Fibroblast of gingiva (primary cell): ENCODE measurements at regions not wholly inside any gene's neighbourhood (a gene's known extent, or its start where the extent isn't known, plus 50 kb on each side); places are given as distances from the start of the nearest gene placed in this dataset.
A peak's percentile ranks its signal among the peaks of the same experiment; 100 is the strongest.

Experiments
- DNase-seq: peaks from one replicate; pipeline ENCODE4 v3.0.0-alpha.2; 2011; ENCODE audit warnings: low read depth

- DNase-seq, result no peak
Measured at GRCh38 chr10:111745982-111746381, 437.6 kb downstream of the GPAM start.

- no peak for DNase-seq
Measured at GRCh38 chr10:111747751-111748150, 435.8 kb downstream of the GPAM start.

DNA sequence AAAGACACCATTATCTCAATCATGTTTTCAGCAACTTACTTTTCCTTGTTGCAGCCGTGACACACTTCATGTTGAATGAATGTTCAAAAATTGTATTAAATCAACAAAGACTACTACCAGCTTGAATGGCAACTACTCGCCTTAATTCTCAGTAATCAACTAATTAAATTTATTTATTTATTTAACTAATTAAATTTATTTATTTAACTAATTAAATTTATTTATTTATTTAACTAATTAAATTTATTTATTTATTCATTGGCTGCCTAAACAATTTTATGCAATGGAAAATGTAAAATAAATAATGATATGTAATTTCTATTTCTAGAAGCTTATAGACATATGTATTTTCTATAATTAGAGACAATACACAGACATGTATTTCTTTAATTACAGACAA lies 435.4 kb downstream of the GPAM start:
- no peak for DNase-seq

- no peak for DNase-seq
Measured at GRCh38 chr10:111750165-111750849, 433.3 kb downstream of the GPAM start.

- peak; percentile 21 for DNase-seq
Measured at GRCh38 chr10:111756217-111757061, 427.1 kb downstream of the GPAM start.

GRCh38 chr10:111758593-111758992 lies 425.0 kb downstream of the GPAM start:
- no peak for DNase-seq

GRCh38 chr10:111762114-111762513 lies 421.5 kb downstream of the GPAM start:
- no peak for DNase-seq

DNA sequence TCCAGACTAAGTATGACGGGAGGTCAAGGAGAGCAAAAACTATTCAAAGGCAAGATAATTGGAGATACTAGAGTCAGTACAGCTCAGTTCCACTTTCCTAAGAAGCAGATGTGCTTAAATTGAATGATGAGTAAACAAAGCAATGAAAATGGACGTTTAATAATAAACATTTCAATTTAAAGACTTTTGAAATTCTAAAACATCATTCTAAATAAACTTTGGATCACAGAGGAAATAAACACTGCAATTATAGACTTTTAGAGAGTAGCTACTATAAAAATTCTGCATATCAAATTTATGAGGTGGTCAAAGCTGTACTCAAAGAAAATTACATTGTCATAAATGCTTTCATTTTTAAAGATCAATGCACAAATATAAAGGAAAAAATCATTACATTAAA lies 418.3 kb downstream of the GPAM start:
- DNase-seq, result no peak

- no peak for DNase-seq
Measured at GRCh38 chr10:111766464-111766863, 417.1 kb downstream of the GPAM start.

DNA sequence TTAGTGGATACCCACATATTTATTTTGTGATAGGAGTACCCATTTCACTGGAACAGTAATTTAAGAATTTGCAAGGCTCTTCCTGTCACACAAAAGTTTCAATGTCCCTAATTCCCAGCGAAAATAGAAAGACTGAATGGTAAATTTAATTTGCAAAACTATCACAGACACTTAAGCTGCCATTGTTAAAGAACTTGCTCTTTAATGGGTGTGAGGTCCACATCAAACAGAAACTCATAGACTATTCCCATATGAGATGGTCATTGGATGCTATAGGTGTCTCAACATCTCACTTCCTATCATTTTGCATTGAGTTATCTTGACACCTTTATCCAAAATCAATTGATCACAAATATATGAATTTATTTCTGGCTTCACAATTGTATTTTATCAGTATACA lies 415.9 kb downstream of the GPAM start:
- no peak for DNase-seq

DNA sequence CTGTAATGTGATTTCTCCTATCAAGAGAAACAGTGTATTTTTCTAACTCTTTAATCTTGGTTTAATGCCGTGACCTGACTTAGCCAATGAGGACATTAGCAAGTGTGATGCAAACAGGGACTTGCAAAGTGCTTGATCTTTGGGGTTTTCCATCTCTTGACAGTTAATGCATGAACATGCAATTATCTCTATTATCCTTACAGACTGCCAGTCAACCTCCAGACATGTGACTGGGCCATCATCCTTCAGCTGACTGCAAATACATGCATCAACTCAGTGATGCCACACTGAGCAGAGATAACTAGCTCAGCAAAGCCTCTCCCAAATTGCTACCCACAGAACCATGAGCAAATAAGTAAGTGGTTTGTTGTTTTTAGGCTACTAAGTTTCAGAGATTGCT lies 409.6 kb downstream of the GPAM start:
- no peak for DNase-seq

- no peak for DNase-seq
Measured at GRCh38 chr10:111774486-111774885, 409.1 kb downstream of the GPAM start.

- DNase-seq, result no peak
Measured at GRCh38 chr10:111784436-111784835, 399.1 kb downstream of the GPAM start.

DNA sequence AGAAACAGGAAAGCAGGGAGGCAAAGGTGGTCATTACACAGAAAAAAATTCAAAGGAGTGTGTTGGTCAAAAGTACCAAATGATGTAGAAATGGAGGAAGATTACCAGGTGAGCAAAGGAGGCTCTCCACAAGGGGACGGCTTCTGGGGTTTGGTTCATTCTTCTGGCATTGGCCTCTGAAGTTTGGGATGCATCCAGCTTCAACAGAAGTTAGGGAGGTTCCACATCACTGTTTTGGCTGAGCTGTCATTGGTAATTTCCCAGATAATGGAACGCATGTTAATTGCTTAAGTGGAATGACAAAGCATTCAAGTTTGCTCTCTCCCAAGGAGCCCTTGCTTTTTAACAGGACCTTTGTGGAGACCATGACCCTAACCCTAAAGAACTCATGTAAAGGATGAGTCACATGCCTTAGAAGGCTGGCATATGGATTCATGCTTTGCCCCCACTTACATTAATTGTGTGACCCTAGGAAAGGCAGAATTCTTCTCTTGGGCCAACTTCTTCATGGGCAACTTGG lies 398.6 kb downstream of the GPAM start:
- no peak for DNase-seq

- DNase-seq, result no peak
Measured at GRCh38 chr10:111785921-111786320, 397.6 kb downstream of the GPAM start.

- no peak for DNase-seq
Measured at GRCh38 chr10:111789821-111790220, 393.7 kb downstream of the GPAM start.

DNA sequence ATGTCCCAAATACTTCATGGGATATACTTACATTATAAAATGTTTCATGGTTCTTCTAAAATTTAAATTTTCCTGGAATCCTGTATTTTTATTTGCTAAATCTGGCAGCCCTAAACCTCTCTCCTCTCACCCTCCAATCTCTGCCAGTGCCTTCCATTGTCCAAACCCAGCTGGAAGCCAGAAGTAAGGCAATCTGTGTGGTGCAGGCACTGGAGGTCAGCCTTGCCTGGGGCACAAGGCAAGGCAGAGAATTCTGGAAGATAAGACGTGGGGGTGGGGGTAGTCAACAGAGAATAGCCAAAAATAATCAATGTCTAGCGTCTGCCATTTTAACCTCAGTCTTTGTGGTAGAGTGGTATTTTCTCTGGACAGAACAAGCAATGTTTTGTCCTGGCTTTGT lies 381.7 kb downstream of the GPAM start:
- no peak for DNase-seq

- no peak for DNase-seq
Measured at GRCh38 chr10:111804781-111805180, 378.8 kb downstream of the GPAM start.

DNA sequence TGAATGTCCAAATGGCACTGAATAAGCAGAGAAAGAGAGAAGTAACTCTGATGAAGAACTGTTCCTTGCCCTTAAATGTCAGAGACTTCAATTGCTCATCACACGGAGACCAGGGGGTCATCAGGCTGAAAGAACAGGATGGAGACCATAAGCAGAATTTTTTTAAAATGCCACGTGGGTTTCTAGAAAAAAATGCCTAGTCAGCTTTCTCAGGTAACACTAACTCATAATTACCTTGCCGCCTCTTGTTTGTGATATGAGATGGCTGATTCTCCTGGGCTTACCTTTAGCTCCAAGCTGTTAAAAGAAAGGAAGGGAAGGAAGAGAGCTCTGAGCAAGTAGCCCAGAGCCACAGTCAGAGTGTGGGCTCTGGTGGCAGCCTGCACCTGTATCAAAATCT lies 372.0 kb downstream of the GPAM start:
- no peak for DNase-seq

DNA sequence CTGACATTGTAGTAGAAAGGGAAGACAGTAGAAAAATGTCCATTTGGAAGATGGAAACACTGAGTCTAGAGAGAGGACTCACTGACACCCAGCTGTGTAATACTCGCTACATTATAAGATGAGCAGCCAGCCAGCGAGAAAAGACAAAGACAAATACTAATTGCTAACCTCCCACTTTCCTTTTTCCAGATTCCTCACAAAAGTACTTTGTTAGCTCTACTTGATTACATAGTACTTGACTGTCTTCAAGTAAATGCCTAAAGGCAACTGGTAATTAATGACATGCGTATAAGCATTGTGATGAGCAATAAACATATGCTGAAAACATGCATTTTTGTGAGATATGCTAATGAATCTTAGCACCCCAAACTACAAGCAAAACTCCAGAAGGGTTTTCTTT lies 363.1 kb downstream of the GPAM start:
- DNase-seq, result no peak

DNA sequence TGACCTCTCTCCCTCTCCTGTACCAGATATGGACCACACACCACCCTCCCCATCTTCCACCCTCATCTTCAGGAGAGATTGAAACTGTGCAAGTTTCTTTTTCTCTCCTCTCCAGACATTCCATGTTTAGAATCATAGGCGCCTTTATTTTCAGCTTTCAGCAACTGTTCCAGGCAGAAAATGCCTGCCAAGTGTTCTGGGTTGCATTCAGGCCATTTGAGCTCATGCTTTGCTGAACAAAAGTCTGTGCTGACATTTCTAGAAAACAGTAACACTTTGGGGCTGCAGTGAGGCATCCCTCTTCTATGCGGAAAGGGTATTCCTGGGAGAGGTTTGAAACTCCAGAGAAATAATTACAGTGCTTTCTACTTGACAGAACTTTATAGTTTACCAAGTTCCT lies 361.7 kb downstream of the GPAM start:
- no peak for DNase-seq

- no peak for DNase-seq
Measured at GRCh38 chr10:111822661-111823060, 360.9 kb downstream of the GPAM start.

GRCh38 chr10:111824128-111824527 lies 359.4 kb downstream of the GPAM start:
- no peak for DNase-seq
